Endothelial cell of umbilical vein (primary cell): ENCODE measurements at regions not wholly inside any gene's neighbourhood (a gene's known extent, or its start where the extent isn't known, plus 50 kb on each side); places are given as distances from the start of the nearest gene placed in this dataset.

Source experiments
- BruUV-seq: library from RNA; stranded (reverse); fragments of 400-500 nt; replicated peaks from 2 replicates; lab custom pipeline; 2021; lab: Mats Ljungman, UMichigan
- CTCF ChIA-PET: fragments of 300-600, 350-600 bp; sonication (Branson Sonifier 250); formaldehyde crosslinking; loops from one replicate; lab custom pipeline; 2021; ENCODE audit warnings: antibody characterized with exemption, inconsistent platforms; lab: Charles Lee
- POLR2A ChIA-PET: fragments of 300-600, 350-600 bp; sonication (Branson Sonifier 250); formaldehyde crosslinking; loops from one replicate; lab custom pipeline; 2021; ENCODE audit warnings: antibody characterized with exemption, inconsistent platforms; lab: Charles Lee
- DNase-seq: peaks from one replicate; pipeline ENCODE4 v3.0.0-alpha.2; 2011; ENCODE audit warnings: low read depth, low spot score
- FAIRE-seq: peaks from 2 replicates; lab custom pipeline; 2011; peaks lifted over from hg19 to GRCh38; lab: Jason Lieb, UNC
- H2AFZ ChIP-seq: 2 replicates; pipeline ENCODE4 v1.6.0; 2012; ENCODE audit warnings: low read depth, low read length, control low read depth, inconsistent platforms
- H3K27ac ChIP-seq: 2 replicates; pipeline ENCODE4 v1.5.1; 2011; ENCODE audit warnings: low read depth, mild to moderate bottlenecking, control low read depth, low read length, moderate library complexity; ENCODE audit not compliant: insufficient read depth
- H3K27me3 ChIP-seq, 2 experiments: 2 replicates each; pipeline versions ENCODE4 v1.6.0 to v1.6.1; 2011; ENCODE audit warnings: low read length in 2 of 2, mixed read lengths in 1 of 2; ENCODE audit not compliant: control insufficient read depth in 2 of 2, insufficient read depth in 2 of 2
- H3K36me3 ChIP-seq, 2 experiments: 2 replicates in 1 of 2; 3 replicates in 1 of 2; pipeline ENCODE4 v1.5.1; 2011; ENCODE audit warnings: low read length in 2 of 2, mild to moderate bottlenecking in 1 of 2, moderate library complexity in 1 of 2; ENCODE audit not compliant: control insufficient read depth in 2 of 2, insufficient read depth in 2 of 2; ENCODE audit errors: extremely low read depth in 1 of 2
- H3K4me1 ChIP-seq: 3 replicates; pipeline ENCODE4 v1.5.1; 2011; ENCODE audit warnings: mild to moderate bottlenecking, low read length; ENCODE audit not compliant: control insufficient read depth, insufficient read depth; ENCODE audit errors: extremely low read depth
- H3K4me2 ChIP-seq: 2 replicates; pipeline ENCODE4 v1.6.1; 2011; ENCODE audit warnings: low read length, control low read depth, mixed read lengths; ENCODE audit not compliant: insufficient read depth
- H3K4me3 ChIP-seq, 3 experiments: fragments of 200-600 bp in 1 of 3; sonication (generic), shearing (Covaris generic) in 1 of 3; replicated peaks in 1 of 3; 2 replicates each; pipeline ENCODE4 v1.5.1; 2011 to 2016; ENCODE audit warnings: control low read depth in 3 of 3, low read length in 3 of 3, mild to moderate bottlenecking in 2 of 3, inconsistent platforms in 1 of 3, low read depth in 1 of 3, moderate library complexity in 1 of 3; ENCODE audit not compliant: insufficient read depth in 1 of 3
- H3K79me2 ChIP-seq: 2 replicates; pipeline ENCODE4 v1.6.0; 2012; ENCODE audit warnings: low read length, inconsistent platforms; ENCODE audit not compliant: control insufficient read depth, insufficient read depth
- H3K9ac ChIP-seq: replicated peaks from 2 replicates; pipeline ENCODE3; 2011; ENCODE audit warnings: low read length, control low read depth; ENCODE audit not compliant: insufficient read depth; ENCODE audit errors: extremely low read depth
- H3K9me1 ChIP-seq: replicated peaks from 3 replicates; pipeline ENCODE4 v1.6.0; 2011; ENCODE audit warnings: mild to moderate bottlenecking, low read length; ENCODE audit not compliant: control insufficient read depth, insufficient read depth; ENCODE audit errors: extremely low read depth
- H3K9me3 ChIP-seq: replicated peaks from 2 replicates; pipeline ENCODE4 v1.5.1; 2012; ENCODE audit warnings: low read length, inconsistent platforms; ENCODE audit not compliant: control insufficient read depth, insufficient read depth
- H4K20me1 ChIP-seq: replicated peaks from 2 replicates; pipeline ENCODE3; 2011; ENCODE audit warnings: mild to moderate bottlenecking, low read length; ENCODE audit not compliant: control insufficient read depth, insufficient read depth; ENCODE audit errors: extremely low read depth
- EZH2 ChIP-seq: IDR thresholded peaks from 2 replicates; pipeline ENCODE4 v1.6.1; 2012; ENCODE audit warnings: borderline replicate concordance, low read depth, mild to moderate bottlenecking, moderate library complexity, low read length, inconsistent platforms; ENCODE audit not compliant: severe bottlenecking
- FOS ChIP-seq: IDR thresholded peaks from 2 replicates; pipeline ENCODE4 v1.6.1; 2011; ENCODE audit warnings: mild to moderate bottlenecking, low read length, moderate library complexity, borderline replicate concordance; ENCODE audit not compliant: insufficient read depth
- GATA2 ChIP-seq: IDR thresholded peaks from 2 replicates; pipeline ENCODE4 v1.7.0; 2011; ENCODE audit warnings: low read depth, mild to moderate bottlenecking, moderate library complexity, mixed read lengths, low read length; ENCODE audit not compliant: insufficient read length, insufficient read depth
- JUN ChIP-seq: IDR thresholded peaks from 2 replicates; pipeline ENCODE4 v1.6.1; 2011; ENCODE audit warnings: borderline replicate concordance, low read depth; ENCODE audit not compliant: insufficient read length, insufficient read depth
- MYC ChIP-seq: IDR thresholded peaks from one replicate; pipeline ENCODE4 v1.6.1; 2011; ENCODE audit warnings: mild to moderate bottlenecking, low read depth, low read length
- POLR2A ChIP-seq: IDR thresholded peaks from 2 replicates; pipeline ENCODE4 v1.6.1; 2012; ENCODE audit warnings: low read depth, mild to moderate bottlenecking, control low read depth, low read length
- POLR2AphosphoS5 ChIP-seq: IDR thresholded peaks from 2 replicates; pipeline ENCODE4 v1.6.1; 2012; ENCODE audit warnings: low read depth, mild to moderate bottlenecking, control low read depth, low read length, moderate library complexity; ENCODE audit not compliant: insufficient read depth
- dilution Hi-C: fragments of 300-500 bp; cut with MboI; formaldehyde crosslinking; loops from one replicate; pipeline ENCODE4 v1.15.0; 2019; ENCODE audit warnings: low sequenced_read_pairs; ENCODE audit not compliant: extremely low pct_ligation_motif_present
- intact Hi-C: fragments of 100-400 bp; cut with micrococcal nuclease; formaldehyde crosslinking; loops from one replicate; pipeline ENCODE4 v1.10.0; 2022
- TF ChIP-seq, protein P1 (sequence below), 2 donors: IDR thresholded peaks; 1 replicate in 1 of 2; 2 replicates in 1 of 2; pipeline ENCODE4 v1.5.1; 2011; ENCODE audit warnings: low read length in 2 of 2, mild to moderate bottlenecking in 2 of 2, moderate library complexity in 2 of 2, control low read depth in 1 of 2, inconsistent platforms in 1 of 2, low read depth in 1 of 2; ENCODE audit not compliant: insufficient read depth in 1 of 2; ENCODE audit errors: extremely low read depth in 1 of 2
- TF ChIP-seq, protein P2 (sequence below): IDR thresholded peaks from 2 replicates; pipeline ENCODE4 v1.6.1; 2011; ENCODE audit not compliant: insufficient read depth, insufficient read length

DNA sequence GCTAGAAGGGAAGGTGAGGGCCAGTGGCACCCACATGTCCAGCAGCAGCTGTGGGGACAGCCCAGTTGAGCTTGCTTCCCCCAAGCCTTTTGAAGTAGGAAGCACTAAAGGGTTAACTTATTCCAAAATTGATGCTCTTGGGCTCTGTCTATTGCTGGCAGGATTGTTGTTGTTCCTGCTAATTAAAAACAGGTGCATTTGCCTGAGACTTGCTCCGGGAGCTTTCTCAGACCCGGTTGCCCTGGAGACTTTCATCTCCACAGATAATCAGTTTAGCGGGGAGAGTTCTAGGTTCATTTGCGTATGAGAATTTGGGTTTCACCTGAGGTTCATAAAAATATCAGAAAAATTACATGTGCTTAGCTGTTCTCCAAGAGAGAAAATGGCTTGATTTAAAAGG, 277.3 kb downstream of the LRATD1 start:
- Histone ChIP-seq H3K9me3 (peaks cover 2% of the 10 kb centered on the region), H2AFZ (no peak overlapping the region), H3K4me2 (no peak overlapping the region), H3K27ac (no peak overlapping the region), H4K20me1 (no peaks in the 10 kb centered on the region), H3K79me2 (no peaks in the 10 kb centered on the region), H3K4me3 (no peak overlapping the region), H3K9ac (no peak overlapping the region), H3K4me1 (no peaks in the 10 kb centered on the region), H3K9me1 (no peaks in the 10 kb centered on the region), H3K27me3 (no peaks in the 10 kb centered on the region), H3K36me3 (no peaks in the 10 kb centered on the region)
- POLR2A ChIA-PET, result no interaction called here
- CTCF ChIA-PET, result no interaction called here
- BruUV-seq, result no TSS peak
- no peak for FAIRE-seq
- no peak for DNase-seq
- dilution Hi-C loops, result no loop called here
- intact Hi-C loops, result no loop called here
- no peak for TF ChIP-seq GATA2
- no peak for TF ChIP-seq MYC
- no peak for TF ChIP-seq POLR2A
- TF ChIP-seq, protein P1, sequence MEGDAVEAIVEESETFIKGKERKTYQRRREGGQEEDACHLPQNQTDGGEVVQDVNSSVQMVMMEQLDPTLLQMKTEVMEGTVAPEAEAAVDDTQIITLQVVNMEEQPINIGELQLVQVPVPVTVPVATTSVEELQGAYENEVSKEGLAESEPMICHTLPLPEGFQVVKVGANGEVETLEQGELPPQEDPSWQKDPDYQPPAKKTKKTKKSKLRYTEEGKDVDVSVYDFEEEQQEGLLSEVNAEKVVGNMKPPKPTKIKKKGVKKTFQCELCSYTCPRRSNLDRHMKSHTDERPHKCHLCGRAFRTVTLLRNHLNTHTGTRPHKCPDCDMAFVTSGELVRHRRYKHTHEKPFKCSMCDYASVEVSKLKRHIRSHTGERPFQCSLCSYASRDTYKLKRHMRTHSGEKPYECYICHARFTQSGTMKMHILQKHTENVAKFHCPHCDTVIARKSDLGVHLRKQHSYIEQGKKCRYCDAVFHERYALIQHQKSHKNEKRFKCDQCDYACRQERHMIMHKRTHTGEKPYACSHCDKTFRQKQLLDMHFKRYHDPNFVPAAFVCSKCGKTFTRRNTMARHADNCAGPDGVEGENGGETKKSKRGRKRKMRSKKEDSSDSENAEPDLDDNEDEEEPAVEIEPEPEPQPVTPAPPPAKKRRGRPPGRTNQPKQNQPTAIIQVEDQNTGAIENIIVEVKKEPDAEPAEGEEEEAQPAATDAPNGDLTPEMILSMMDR (IDR thresholded peaks at IDR 0.05; ENCODE audit: extremely low read depth in 1 of 2, insufficient read depth in 1 of 2, low read depth in 1 of 2, low read length in 2 of 2), result no peak
- no peak for TF ChIP-seq JUN
- no peak for TF ChIP-seq FOS
- no peak for TF ChIP-seq EZH2
- TF ChIP-seq, protein P2, sequence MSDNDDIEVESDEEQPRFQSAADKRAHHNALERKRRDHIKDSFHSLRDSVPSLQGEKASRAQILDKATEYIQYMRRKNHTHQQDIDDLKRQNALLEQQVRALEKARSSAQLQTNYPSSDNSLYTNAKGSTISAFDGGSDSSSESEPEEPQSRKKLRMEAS, result no peak
- no peak for TF ChIP-seq POLR2AphosphoS5
